ENCODE measurements at regions not wholly inside any gene's neighbourhood (a gene's known extent, or its start where the extent isn't known, plus 50 kb on each side); places are given as distances from the start of the nearest gene placed in this dataset.

DNA sequence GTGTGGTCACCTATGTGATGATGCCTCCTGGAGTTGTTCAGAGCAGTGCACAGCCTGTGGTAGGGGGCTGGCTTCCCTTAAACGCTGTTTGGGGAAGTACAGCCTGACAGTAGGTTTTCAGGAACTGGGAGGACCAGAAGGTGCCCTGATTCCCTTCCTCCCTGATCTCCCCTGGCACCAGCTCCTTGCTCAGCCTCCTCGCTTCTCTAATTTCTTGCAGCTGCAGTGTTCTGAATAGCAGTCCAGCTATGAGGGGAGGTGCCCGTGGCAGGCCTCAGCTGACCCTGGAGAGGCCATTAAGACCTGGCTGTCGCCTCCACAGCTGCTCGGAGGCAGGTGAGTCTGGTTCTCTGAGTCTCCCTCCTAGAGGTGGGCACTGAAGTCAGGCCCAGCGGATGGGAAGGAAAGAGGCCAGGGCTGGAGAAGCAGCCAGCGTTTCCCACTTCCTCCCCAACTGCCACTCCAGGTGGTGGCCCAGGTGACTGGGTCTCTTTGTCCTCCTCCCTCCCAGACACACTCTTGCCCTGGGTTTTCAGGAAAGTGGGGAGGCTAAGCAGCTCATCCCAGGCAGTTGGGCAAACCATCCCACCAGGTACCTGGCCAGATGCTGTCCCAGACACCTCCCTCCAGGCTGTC is 52.0 kb upstream of the RPL11 start:
- no peak for DNase-seq

DNA sequence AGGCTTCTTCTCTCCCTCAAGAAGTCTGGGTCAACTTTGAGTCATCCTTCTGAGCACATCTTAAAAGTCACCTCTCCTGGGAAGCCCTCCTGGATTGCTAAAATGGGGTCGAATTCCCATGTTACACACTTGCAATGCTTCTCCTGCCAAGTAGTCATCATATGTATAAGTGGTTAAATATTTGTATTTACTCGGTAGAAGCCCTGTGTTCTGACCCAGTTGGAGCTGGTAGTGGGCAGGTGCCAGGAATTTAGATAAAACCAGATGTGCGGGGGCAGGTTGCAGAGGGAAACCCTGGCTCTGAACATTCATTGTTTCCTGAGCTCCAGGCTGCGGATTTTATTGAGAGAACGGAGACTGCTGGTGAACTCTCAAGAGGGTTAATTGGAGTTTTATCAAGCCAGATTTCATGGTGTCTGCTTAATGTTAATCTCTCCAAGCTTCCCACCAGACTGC is 52.8 kb upstream of the RPL11 start:
- no peak for DNase-seq

DNA sequence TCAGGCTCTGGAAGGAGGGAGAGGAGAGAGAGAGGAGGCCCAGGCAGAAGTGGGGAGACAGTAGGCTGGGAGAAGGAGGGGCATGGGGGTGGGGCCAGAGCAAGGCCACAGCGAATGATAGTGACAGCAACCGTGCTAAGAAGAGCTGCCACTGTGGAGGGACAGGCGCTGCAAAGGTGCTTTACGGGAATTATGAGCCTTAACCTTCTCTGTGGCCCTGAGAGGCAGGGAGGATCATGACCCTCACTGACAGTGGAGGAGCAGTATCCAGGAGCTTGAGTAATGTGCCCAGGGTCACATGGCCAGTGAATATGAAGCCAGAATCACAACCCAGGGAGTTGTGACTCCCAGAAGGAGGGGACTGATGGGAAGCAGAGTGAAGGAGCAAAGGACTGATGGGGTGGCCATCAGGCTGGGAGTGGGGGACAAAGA is 53.4 kb upstream of the RPL11 start:
- no peak for DNase-seq

DNA sequence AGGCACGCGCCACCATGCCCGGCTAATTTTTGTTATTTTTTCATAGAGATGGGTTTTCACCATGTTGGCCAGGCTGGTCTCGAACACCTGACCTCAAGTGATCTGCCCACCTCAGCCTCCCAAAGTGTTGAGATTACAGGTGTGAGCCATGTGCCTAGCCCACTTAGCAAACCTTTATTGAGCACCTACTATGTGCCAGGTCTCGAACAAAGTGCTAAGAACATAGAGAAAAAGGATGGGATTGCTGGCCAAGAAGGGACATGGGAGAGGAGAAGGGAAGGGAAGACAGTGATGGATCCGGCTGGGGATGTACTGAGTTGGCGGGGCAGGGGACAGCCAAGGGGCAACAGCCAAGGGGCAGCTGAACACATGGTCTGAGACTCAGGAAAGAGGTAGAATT is 55.6 kb upstream of the RPL11 start:
- DNase-seq = no peak

DNA sequence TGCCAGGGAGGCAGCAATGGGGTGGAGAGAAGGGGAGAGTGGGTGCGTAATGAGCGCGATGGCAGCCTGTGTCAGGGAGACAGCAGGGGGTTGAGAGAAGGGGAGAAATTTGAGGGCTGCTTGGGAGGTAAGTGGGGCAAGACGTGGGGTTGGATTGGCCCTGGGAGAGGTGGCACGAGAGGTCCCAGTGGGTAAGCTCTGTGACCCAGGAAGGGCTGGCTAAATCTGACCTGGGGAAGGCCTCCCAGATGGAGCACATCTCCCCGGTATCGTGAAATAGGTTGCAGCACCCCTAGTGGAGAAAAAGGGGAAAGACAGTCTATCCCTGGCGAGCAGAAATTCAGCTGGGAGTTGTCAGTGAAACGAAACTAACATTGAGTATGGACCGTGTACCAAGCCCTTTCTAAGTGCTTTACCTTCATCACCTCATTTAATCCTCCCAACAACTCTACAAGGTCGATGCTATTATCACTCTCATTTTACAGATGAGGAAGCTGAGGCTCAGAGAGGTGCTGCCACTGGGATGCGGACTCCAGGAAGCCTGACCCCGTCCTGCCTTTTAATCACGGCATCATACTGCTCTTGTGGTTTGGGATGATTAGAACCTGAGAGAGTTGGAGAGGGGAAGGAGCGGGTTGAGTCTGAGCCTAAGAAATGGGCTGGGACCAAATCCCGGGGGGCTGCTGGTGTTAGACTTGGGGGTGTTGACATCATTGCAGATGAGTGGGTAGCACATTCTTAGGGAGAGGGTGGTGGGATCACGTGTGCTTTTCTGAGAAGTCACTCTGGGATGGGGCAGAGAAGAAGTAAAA is 56.6 kb upstream of the RPL11 start:
- no peak for DNase-seq

DNA sequence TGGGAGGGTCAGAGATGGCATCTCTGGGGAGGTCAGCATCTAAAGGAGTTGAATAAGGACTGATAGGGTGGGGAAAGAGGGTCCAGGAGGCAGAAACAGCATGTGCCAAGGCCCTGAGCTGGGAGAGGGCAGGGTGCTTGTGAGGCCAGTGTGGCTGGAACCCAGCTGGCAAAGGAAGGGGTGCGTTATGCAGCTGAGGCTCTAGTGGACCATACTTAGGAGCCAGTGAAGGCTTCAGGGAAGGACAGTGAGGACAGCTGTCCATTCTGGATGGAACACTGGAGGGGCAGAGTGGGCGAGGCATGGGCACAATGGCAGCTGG is 57.1 kb upstream of the RPL11 start:
- DNase-seq = no peak

DNA sequence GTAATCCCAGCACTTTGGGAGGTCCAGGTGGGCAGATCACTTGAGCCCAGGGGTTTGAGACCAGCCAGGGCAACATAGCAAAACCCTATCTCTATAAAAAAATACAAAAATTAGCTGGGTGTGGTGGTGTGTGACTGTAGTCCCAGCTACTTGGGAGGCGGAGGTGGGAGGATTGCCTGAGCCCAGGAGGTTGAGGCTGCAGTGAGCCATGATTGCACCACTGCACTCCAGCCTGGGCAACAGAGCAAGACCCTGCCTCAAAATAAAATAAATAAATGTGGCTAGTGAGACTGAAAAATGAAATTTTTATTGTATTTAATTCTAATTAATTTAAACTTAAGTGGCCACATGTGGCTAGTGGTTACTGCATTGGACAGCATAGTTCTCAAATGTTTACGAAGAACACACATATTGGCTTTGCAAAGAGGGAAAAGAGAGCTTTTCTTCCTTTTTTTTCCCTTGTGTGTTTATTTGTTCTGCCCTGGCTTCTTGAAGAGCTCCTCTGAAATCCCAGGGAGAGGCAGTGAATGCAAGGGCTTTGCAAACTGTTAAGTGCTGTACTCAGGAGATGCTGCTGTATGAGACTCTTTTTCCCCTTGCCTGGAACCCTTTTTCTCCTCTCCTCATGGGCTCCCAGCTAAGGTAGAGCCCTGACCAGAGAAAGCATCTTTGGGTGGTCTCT is 59.0 kb upstream of the RPL11 start:
- DNase-seq = no peak

DNA sequence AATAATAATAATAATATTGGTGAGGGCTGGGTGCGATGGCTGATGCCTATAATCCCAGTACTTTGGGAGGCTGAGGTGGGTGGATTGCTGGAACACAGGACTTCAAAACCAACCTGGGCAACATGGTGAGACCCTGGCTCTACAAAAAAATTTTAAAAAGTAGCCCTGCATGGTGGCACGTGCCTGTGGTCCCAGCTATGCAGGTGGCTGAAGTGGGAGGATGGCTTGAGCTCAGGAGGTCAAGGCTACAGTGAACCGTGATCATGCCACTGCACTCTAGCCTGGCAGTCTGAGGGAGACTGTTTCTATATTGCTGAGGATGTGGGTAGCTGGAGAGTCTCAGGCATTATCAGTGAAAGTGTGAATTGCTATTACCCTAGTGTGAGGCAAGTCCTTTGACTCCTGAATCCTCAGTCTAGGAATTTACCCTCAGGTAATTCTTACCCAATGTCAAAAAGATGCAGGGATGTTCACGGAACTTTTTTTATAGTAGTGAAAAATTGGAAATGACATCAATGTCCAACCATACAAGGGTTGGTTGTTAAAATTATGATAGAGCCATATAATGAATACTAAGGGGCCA is 61.8 kb upstream of the RPL11 start:
- DNase-seq = no peak

DNA sequence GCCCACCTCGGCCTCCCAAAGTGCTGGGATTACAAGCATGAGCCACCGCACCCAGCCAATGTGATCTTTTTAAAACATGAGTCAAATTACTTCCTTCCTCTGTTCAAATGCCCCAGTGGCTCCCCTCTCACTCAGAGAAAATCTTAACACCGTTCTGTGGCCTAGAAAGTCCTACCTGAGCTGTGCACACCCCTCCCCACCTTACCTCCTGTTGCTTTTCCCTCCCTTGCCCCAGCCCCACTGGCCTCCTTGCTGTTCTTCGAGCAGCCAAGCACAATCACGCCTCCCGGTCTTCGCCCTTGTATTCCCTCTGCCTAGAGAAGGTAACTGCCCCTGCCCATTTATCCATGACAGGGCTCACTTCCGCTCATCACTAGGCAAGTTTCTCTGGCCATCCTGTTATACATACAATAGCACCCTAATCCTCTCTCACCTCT is 62.6 kb upstream of the RPL11 start:
- no peak for DNase-seq

DNA sequence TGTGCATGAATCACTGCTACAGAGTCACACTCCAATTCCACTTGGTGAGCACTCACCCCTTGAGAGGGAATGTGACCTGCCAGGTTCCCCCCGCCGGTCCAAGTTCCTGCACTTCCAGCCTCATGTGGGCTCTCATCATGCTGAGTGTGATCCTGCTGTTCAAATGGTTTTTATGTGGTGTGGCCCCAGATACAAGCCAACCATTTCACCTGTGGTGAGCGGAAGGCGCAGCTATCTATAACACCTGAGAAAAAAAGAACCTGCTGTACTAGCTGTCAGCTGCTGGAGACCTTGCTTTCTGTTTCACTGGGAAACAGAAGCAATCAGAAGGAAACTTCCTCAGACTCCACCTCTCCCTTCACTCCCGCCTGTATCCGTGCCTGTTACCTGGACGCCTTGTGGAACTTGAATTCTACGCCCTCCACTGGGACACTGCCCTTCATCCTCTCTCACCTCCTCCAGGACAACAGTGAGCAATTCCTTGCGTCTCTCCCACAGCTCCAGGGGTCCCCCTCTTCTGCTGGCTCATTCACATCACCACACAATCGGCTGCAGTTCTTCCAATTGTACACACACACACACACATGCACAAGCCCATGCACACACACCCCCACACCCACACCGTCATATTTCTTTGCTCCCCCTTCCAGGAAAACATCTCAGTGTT is 64.4 kb upstream of the RPL11 start:
- DNase-seq = no peak

DNA sequence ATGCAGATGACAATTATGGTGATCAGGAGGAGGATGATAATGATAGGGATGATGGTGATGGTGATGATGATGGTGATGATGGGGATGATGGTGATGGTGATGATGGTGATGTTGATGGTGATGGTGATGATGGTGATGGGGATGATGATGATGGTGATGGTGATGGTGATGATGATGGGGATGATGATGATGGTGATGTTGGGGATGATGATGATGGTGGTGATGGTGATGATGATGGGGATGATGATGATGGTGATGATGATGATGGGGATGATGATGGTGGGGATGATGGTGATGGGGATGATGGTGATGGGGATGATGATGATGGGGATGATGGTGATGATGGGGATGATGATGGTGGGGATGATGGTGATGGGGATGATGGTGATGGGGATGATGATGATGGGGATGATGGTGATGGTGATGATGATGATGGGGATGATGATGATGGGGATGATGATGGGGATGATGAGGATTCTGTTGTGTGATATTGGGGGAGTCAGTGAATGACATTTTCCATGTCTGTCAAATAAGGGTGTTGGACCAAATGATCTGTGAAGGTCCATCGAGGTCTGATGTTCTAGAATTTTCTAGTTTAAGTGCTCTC is 65.6 kb upstream of the RPL11 start:
- DNase-seq = no peak

DNA sequence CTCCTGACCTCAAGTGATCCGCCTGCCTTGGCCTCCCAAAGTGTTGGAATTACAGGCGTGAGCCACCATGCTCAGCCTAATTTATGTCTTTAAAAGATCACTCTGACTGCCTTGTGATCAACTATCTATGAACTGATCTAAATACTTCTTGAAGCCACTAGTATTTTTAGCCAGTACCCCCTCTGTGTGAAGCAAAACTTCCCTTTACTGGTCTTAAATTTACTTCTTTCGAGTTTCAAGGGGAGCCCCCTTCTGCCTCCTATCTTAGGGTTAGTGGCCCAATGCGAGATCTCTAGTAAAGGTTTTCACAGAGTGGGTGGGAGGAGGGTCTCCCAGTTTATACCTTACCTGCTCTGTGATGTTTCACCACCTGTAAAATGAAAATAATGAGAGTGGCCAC is 66.1 kb upstream of the RPL11 start:
- no peak for DNase-seq

DNA sequence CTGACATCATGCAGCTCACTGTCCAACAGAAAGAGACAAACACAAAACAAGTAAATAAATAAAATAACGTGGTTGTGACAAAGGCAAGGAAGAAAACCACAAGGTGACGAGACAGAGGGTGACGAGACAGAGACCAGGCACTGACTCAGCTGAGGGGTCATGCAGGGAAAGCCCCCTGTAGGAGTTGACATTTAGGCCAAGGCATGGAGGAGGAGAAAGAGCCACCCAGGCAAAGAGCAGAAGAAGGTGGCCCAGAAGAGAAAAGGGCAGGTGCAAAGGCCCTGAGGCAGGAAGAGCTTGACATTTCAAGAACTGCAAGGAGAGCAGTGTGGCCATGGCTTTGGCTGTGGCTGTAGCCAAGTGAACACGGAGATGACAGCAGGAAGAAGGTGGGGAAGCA is 65.1 kb upstream of the ID3 start:
- DNase-seq = peak in 2 of 4 experiments; percentile 25 to 33

DNA sequence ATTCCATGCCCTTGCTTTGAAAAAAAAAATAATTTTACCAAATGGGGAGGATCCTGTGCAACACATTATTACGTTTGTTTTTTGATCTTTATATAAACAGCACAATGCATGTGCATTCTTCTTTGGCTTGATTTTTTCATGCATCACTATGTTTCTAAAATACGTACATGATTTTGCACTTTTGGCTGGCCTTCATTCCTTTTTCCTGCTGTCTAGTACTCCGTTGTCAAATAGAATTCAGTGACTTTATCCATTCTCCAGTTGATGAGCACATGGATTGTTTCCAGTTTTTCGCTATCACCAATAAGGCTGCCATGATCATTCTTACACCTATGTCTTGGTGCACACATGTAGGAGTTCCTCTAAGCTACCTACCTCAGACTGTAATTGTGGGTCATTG is 63.0 kb upstream of the ID3 start:
- no peak for DNase-seq

DNA sequence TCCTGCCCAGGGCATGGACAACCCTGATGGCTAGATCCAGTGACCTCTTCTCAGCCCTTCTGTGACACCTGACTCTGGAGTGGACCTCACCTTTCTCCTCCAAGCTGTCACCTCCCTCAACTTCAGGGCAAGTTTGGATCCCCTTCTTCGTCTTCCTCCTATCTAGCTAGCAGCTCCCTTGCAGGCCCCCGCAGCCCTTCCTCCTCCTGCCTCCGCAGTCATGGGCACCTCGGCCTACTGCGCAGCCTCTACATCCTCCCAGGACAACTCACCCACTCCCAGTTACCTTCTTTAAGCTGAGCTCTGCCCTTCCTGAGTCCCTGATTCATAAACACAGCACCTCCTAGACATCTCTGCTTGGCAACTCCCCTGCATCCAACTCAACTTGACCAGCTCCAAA is 61.3 kb upstream of the ID3 start:
- no peak for DNase-seq

DNA sequence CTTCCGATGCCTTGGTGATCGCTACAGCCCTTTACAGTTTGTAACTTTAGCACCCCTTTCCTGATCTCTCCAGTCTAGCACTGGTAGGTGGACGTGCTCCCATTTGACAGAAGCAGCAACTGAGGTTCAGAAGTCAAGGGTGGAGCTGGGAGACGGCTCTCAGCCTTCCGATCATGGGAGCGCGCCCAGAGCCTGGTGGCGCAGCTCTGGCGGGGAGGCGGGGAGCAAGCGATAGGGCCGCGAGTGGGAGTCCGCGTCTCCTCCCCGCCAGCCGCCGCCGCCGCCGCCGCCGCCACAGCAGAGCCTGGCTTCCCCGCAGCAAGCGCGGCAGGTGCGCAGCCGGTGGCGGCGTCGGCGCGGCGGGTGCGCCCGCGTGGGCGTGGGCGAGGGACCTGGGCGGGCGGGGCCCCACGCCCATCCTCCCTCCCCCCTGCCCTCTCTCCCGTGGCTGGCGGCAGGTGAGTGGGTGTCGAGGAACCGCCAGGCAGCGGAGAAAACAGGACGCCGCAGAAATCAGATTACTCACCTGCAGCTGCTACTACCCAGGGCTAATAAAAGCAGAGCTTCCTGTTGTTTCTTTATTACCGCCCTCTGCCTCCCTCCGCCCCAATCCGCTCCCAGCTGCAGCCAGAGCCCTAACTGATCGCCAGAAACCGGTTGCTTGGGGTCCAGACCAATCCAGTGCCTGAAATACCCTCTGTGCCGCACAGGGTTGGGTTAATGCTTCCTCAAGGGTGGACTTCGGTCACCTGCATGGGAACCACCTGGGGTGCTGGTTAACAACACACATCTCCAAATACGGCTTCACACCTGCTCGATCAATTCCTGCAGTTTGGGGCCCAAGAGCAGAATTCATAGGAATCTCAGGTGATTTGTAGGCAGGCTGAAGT is 60.2 kb upstream of the ID3 start:
- peak; percentile 49 to 88 (median 78) for DNase-seq

DNA sequence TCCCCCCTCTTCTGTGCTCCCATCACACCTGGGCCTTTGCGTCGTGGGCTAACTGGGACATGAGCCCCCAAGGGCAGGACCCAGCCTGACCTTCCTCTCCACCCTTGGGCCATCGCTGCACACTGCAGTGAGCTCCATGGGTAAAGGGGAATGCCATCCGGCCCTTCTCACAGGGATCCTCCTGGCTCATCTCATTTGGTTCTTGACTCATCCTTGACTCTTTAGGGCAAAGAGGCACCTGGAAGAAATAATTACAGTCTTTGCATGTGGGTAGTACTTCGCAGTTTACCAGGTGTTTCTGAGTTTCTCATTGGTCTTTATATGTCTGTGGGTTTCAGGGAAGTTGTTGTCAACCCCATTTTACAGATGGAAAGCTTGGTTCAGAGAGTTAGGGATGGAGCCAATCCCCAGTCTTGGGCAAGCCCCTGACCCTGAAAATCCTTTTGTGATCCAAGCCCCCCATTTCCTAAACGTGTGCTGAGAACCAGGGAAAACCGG is 59.3 kb upstream of the ID3 start:
- DNase-seq = no peak

DNA sequence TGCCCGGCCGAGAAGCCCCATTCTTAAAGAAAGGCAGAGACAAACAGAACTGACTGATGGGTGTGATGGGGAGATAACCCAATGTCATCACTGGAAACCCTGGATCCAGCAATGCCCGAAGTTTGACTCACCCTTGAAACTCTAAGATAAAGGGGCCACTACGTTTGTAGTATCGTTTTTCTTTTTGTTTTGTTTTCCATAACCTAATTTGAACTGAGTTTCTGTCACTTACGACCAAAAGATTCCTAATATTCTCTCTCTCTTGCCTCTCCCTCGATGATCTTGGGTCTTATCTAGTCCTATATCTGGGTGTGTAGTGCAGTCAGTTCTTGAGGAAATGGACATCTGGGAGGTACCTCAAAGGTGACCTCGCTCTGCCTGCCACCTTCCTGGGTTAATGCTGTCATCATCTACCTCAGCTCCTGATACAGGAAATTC is 57.8 kb upstream of the ID3 start:
- DNase-seq = no peak

DNA sequence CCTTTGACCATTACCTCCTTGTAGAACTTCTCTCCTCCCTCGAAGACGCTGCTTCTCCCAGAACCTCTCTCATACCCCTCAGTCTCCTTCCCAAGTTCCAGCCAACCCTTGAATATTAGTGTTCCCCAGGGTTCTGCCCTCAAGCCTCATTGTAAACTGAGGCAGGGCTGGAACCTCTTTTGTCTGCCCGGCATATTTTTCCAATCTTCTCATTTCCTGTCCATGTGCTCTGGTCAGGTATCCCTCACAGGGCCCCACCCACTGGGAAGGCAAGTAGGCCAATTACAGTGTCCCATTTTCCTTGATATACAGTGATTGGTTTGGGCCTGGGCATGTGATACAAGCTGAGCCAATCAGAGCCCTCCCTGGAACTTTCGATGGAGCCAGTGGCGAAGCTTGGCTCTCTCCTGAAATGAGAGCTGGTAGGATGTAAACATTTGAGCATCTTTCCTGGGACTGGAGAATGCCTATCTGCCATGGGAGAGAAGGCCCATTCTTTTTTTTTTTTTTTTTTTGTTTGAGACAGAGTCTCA is 57.1 kb upstream of the ID3 start:
- DNase-seq = no peak

DNA sequence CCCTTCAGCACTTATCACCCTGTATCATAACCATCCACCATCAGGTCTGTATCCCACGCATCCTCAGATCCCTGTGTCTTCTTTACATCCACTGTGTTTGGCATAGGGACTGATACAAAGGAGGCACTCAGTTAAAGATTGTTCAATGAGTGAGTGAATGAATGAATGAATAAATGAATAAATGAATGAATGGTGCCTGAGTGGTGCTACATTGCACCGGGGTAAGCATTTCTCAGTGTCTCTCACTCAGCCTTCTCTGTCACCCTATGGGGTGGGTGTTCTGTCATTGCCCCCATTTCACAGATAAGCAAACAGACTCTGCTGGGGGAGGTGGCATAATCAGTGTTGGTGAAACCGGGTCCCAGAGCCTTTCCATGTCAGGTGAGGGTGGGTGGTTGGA is 56.6 kb upstream of the ID3 start:
- no peak for DNase-seq

DNA sequence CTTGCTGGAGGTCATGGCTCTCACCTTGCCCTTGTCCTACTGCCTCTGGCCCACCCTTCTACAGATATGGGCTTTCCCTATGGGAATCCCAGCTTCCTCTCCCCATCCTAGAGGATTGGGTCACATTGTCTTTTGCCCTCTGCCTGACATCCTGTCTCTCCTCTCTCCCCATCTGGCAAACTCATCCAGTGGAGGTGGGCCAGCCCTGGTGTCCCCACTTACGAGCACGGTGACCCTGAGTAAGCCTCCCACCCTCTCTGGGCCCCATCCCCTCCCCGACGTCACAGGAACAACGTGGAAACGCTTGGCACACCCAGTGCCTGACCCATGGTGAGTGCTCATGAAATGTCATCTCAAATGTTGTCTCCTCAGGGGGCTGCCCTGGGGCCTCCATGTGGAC is 56.1 kb upstream of the ID3 start:
- DNase-seq = no peak
